COLO668 (cell line): ENCODE measurements at regions not wholly inside any gene's neighbourhood (a gene's known extent, or its start where the extent isn't known, plus 50 kb on each side); places are given as distances from the start of the nearest gene placed in this dataset.
"Not testable (repeated sequence)": the region's sequence is repeated elsewhere in the genome, so short reads cannot be mapped to it uniquely, and the experiment has no call there.

Source experiments
- DNase-seq: peaks from one replicate; lab custom pipeline; 2025; ENCODE audit not compliant: unreplicated experiment; lab: John Stamatoyannopoulos, UW

DNA sequence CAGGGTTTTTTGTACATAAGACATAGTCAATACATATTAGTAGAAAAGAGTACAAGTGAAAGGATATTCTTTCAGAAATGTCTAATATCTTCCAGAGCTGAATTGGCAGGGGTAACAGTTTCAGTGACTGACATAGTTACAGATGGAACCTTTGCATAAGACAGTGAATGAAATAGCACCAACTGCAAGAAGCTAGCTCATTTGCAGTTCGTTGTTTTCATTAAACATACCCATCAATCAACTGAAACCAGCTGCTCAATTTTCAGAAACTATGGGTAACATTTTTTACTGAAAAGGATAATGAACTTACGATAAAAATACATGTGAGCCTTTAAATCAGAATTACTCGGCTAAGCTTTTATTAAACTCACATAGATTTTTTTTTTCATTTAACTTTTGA lies 93.9 kb upstream of the EPHA3 start:
- no peak for DNase-seq

- no peak for DNase-seq
Observed at GRCh38 chr3:89017531-89017930, 89.9 kb upstream of the EPHA3 start.

DNA sequence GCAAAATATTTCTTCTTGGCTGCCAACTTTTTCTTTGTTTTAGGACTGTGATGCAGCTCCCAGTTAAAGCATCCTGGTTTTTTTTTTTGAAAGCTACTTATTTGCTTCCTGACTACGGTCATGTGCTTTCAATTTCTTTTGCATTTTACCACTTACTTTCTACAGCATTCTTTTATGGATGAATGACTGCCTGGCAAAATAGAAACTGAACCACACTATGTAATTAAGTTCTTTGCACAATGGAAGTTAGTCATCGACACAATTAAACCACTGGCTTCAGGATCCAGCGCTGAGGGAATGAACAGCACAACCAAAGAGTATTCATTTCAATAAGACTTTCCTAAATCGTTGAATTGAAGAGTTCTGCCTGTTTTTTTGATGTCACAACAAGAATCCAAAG lies 82.2 kb upstream of the EPHA3 start:
- DNase-seq: no peak

- no peak for DNase-seq
Observed at GRCh38 chr3:89032346-89033013, 74.9 kb upstream of the EPHA3 start.

- not testable (repeated sequence) for DNase-seq
Observed at GRCh38 chr3:89034723-89035122, 72.7 kb upstream of the EPHA3 start.

DNA sequence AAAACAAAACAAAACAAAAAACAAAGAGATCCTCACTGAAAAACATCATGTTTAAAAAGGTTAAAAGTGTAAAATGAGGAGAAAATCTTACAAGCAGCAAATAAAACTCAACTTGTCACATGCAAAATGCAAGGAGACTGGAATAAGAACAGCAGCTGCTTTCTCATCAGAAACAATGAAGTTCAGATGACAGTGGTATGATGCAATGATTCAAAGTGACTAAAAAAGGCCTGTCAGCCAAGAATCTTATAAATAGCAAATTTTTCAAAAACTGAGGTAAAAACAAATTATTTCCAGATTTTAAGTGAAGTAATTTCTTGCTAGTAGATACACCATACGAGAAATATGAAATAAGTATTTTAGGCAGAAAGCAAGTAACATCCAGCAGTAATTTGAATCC lies 68.6 kb upstream of the EPHA3 start:
- no peak for DNase-seq

GRCh38 chr3:89042236-89042835 lies 65.1 kb upstream of the EPHA3 start:
- no peak for DNase-seq

GRCh38 chr3:89043406-89043932 lies 64.0 kb upstream of the EPHA3 start:
- no peak for DNase-seq

GRCh38 chr3:89046661-89047060 lies 60.8 kb upstream of the EPHA3 start:
- no peak for DNase-seq

DNA sequence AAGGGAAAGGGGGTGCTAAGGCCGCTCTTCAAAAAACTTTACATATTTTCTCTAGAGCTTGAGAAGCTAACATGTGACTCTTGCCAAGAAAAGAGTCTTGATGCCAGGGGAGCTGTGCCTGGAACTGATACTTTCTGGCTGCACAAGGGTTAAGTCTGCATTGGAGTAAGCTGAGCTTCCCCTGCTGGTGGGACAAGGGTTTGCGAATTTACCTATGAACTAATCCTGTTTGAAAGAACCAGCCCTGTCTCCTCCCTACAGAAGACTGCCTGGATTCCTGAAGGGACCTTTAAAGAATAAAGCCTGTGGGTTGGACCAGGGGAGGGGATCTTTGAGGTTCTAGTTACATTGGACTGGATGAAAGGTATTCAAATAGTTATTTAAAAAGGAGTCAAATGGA lies 58.3 kb upstream of the EPHA3 start:
- DNase-seq: no peak

- DNase-seq: no peak
Observed at GRCh38 chr3:89052386-89052785, 55.0 kb upstream of the EPHA3 start.

GRCh38 chr3:89057398-89057797 lies 50.0 kb upstream of the EPHA3 start:
- no peak for DNase-seq
